DND-41 (cell line): ENCODE measurements at regions not wholly inside any gene's neighbourhood (a gene's known extent, or its start where the extent isn't known, plus 50 kb on each side); places are given as distances from the start of the nearest gene placed in this dataset.

Experiments
- EZH2 ChIP-seq: IDR thresholded peaks from 3 replicates; pipeline ENCODE4 v1.6.1; 2012; ENCODE audit warnings: borderline replicate concordance, low read depth, mild to moderate bottlenecking, moderate library complexity, low read length, inconsistent platforms; ENCODE audit not compliant: severe bottlenecking
- TF ChIP-seq, protein P1 (sequence below): IDR thresholded peaks from 2 replicates; pipeline ENCODE4 v1.5.1; 2012; ENCODE audit warnings: borderline replicate concordance, low read length, moderate library complexity, mild to moderate bottlenecking; ENCODE audit not compliant: poor library complexity, severe bottlenecking; ENCODE audit errors: extremely low read depth

DNA sequence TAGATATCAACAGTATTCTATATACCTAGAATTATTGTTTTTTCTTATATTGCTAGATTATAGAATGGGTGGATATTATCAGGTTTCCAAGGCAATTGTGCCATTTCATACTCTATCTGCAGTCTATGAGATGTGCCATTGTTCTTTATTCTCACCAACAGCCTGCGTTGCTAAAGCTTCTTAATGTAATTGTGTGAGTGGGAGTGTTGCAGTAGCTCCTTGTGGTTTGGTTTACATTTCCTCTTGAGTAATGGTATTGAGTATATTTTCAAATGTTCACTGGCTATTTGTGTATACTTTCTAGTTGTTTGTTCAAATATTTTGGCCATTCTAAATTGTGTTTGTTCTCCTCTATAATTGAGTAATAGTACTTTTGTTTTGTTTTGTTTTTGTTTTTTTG, 199.2 kb downstream of the TFEC start:
- TF ChIP-seq EZH2 = no peak
- TF ChIP-seq, protein P1, sequence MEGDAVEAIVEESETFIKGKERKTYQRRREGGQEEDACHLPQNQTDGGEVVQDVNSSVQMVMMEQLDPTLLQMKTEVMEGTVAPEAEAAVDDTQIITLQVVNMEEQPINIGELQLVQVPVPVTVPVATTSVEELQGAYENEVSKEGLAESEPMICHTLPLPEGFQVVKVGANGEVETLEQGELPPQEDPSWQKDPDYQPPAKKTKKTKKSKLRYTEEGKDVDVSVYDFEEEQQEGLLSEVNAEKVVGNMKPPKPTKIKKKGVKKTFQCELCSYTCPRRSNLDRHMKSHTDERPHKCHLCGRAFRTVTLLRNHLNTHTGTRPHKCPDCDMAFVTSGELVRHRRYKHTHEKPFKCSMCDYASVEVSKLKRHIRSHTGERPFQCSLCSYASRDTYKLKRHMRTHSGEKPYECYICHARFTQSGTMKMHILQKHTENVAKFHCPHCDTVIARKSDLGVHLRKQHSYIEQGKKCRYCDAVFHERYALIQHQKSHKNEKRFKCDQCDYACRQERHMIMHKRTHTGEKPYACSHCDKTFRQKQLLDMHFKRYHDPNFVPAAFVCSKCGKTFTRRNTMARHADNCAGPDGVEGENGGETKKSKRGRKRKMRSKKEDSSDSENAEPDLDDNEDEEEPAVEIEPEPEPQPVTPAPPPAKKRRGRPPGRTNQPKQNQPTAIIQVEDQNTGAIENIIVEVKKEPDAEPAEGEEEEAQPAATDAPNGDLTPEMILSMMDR = no peak
